ENCODE measurements at regions not wholly inside any gene's neighbourhood (a gene's known extent, or its start where the extent isn't known, plus 50 kb on each side); places are given as distances from the start of the nearest gene placed in this dataset.

DNA sequence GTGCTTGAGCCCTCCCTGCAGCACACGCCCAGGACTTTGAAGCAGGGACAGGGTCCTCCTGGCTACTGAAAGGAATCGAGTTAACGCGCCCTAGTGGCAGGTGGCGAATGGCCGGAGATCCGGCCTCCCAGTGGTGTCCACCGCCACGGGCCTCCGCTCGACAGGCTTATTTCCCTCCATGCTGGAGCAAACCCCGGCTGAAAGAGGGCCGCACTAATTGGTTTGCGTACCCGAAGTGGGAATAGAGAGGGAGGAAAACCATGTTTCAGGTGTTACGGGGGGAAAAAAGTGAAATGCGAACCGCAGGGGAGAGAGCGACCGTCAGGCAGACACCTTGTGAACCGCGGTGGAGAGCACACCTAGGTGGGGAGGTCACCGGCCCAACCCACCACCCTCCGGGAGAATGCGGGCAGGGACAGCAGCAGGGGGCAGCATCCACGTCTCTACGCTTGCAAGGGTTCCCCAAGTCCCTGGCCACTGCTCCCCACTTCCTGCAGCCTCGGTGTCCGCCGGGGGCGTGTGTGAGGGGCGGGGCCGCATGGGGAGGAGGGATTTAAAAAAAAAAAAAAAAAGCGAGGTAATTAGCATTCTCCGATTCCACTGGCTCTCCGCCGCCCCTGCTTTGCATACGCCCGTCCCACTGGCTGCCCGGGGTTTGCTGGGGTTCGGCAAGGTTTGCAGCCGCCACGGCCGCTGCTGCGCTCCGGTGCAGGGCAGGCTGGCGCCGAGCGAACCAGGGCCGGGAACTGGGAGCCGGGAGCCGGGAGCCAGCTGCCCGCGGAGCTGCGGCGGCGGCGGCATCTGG, 224.6 kb upstream of the CRY1 start:
- peaks cover 15% of the 10 kb centered on the region for H3K4me1 ChIP-seq (ENCODE audit: control insufficient read depth, insufficient read depth, low read length)
- no peaks in the 10 kb centered on the region for H3K9me3 ChIP-seq (ENCODE audit: control insufficient read depth, low read length)
- H3K4me3 ChIP-seq (ENCODE audit: low read length): peak overlapping the region; percentile 36
- H3K36me3 ChIP-seq (ENCODE audit: control insufficient read depth, insufficient read depth, low read length): no peaks in the 10 kb centered on the region
- H3K9ac ChIP-seq (ENCODE audit: low read length): peak overlapping the region; percentile 28
- H3K27me3 ChIP-seq (ENCODE audit: control insufficient read depth, insufficient read depth, low read length): peaks cover 52% of the 10 kb centered on the region

- Histone ChIP-seq H3K4me3 (ENCODE audit: low read length) (no peak overlapping the region), H3K27me3 (ENCODE audit: control insufficient read depth, insufficient read depth, low read length) (peaks cover 57% of the 10 kb centered on the region), H3K9ac (ENCODE audit: low read length) (peak overlapping the region; percentile 28), H3K4me1 (ENCODE audit: control insufficient read depth, insufficient read depth, low read length) (peaks cover 15% of the 10 kb centered on the region), H3K9me3 (ENCODE audit: control insufficient read depth, low read length) (no peaks in the 10 kb centered on the region), H3K36me3 (ENCODE audit: control insufficient read depth, insufficient read depth, low read length) (no peaks in the 10 kb centered on the region)
These were observed 225.1 kb upstream of the CRY1 start for GRCh38 chr12:107318556-107318805.

DNA sequence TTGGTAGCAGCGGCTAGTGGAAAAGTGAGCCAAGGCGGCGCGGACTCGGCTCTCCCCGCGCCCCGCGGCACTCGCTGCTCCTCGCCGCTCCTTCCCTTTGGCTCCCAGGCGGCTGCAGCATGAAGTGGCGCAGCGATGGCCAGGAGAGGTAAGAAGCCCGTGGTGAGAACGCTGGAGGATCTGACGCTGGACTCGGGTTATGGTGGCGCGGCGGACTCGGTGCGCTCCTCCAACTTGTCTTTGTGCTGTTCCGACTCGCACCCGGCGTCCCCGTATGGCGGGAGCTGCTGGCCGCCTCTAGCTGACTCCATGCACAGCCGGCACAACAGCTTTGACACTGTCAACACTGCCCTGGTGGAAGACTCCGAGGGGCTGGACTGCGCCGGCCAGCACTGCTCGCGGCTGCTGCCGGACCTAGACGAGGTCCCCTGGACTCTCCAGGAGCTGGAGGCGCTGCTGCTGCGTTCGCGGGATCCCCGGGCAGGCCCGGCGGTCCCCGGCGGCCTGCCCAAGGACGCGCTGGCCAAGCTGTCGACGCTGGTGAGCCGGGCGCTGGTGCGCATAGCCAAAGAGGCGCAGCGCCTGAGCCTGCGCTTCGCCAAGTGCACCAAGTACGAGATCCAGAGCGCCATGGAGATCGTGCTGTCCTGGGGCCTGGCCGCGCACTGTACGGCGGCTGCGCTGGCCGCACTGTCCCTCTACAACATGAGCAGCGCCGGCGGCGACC, 225.6 kb upstream of the CRY1 start:
- Histone ChIP-seq H3K9me3 (ENCODE audit: control insufficient read depth, low read length) (no peaks in the 10 kb centered on the region), H3K27me3 (ENCODE audit: control insufficient read depth, insufficient read depth, low read length) (peaks cover 60% of the 10 kb centered on the region), H3K4me3 (ENCODE audit: low read length) (no peak overlapping the region), H3K9ac (ENCODE audit: low read length) (peak overlapping the region; percentile 28), H3K4me1 (ENCODE audit: control insufficient read depth, insufficient read depth, low read length) (peaks cover 15% of the 10 kb centered on the region), H3K36me3 (ENCODE audit: control insufficient read depth, insufficient read depth, low read length) (no peaks in the 10 kb centered on the region)

DNA sequence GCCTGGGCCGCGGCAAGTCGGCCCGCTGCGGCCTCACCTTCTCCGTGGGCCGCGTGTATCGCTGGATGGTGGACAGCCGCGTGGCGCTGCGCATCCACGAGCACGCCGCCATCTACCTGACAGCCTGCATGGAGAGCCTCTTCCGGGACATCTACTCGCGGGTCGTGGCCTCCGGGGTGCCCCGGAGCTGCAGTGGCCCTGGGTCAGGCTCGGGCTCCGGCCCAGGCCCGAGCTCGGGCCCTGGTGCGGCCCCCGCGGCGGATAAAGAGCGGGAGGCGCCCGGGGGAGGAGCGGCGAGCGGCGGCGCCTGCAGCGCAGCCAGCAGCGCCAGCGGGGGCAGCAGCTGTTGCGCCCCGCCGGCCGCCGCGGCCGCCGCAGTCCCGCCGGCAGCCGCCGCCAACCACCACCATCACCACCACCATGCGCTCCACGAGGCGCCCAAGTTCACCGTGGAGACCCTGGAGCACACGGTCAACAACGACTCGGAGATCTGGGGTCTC, 226.2 kb upstream of the CRY1 start:
- H3K27me3 ChIP-seq (ENCODE audit: control insufficient read depth, insufficient read depth, low read length): peaks cover 60% of the 10 kb centered on the region
- no peaks in the 10 kb centered on the region for H3K36me3 ChIP-seq (ENCODE audit: control insufficient read depth, insufficient read depth, low read length)
- H3K9ac ChIP-seq (ENCODE audit: low read length): no peak overlapping the region
- H3K4me1 ChIP-seq (ENCODE audit: control insufficient read depth, insufficient read depth, low read length): peaks cover 15% of the 10 kb centered on the region
- H3K4me3 ChIP-seq (ENCODE audit: low read length): no peak overlapping the region
- no peaks in the 10 kb centered on the region for H3K9me3 ChIP-seq (ENCODE audit: control insufficient read depth, low read length)

DNA sequence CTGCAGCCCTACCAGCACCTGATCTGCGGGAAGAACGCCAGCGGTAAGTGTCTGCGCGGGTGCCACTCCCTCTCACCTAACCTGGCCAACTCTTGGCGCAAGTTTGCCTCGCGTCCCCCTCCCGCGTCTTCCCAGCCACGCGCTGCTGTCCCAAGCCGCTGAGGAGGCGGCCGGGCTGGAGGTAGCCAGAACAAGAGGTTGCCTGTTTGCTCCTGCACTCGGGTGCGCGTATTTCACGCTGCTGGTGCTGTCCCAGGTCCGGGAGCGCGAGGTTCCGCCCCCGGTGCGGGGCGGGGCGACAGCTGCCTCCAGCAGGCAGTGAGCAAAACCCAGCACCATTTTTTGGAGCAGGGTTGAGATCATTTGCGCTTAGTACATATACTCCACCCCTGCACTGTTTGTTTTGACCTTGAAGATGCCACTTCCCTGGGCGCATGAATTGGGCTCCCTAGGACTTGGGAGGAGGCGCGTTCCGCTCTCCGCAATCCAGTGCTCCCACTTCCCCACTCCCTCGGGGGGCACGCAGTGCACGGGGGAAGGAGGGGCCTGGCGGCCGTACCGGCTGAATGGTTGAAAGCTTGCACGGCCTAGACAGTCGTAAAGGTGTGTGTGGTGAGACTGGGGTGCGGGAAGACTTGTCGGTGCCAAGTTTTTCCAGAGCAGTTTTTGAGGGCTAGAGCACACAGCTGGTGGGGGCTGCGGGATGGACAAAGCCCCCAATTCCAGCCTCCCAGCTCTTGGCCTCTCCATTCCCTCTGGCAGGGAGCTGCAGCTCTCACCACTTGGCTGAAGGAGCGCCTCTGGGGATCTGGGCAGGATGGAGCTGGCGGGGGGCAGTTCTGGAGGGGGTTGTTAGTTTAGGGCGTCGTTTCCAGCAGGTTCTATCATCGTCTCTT, 226.9 kb upstream of the CRY1 start:
- H3K27me3 ChIP-seq (ENCODE audit: control insufficient read depth, insufficient read depth, low read length): peaks cover 63% of the 10 kb centered on the region
- H3K9ac ChIP-seq (ENCODE audit: low read length): no peak overlapping the region
- no peaks in the 10 kb centered on the region for H3K9me3 ChIP-seq (ENCODE audit: control insufficient read depth, low read length)
- H3K4me3 ChIP-seq (ENCODE audit: low read length): no peak overlapping the region
- H3K36me3 ChIP-seq (ENCODE audit: control insufficient read depth, insufficient read depth, low read length): no peaks in the 10 kb centered on the region
- peaks cover 15% of the 10 kb centered on the region for H3K4me1 ChIP-seq (ENCODE audit: control insufficient read depth, insufficient read depth, low read length)

GRCh38 chr12:107320929-107321631, 227.7 kb upstream of the CRY1 start:
- Histone ChIP-seq H3K4me3 (ENCODE audit: low read length) (no peak overlapping the region), H3K4me1 (ENCODE audit: control insufficient read depth, insufficient read depth, low read length) (peaks cover 15% of the 10 kb centered on the region), H3K9ac (ENCODE audit: low read length) (no peak overlapping the region), H3K36me3 (ENCODE audit: control insufficient read depth, insufficient read depth, low read length) (no peaks in the 10 kb centered on the region), H3K27me3 (ENCODE audit: control insufficient read depth, insufficient read depth, low read length) (peaks cover 63% of the 10 kb centered on the region), H3K9me3 (ENCODE audit: control insufficient read depth, low read length) (no peaks in the 10 kb centered on the region)

DNA sequence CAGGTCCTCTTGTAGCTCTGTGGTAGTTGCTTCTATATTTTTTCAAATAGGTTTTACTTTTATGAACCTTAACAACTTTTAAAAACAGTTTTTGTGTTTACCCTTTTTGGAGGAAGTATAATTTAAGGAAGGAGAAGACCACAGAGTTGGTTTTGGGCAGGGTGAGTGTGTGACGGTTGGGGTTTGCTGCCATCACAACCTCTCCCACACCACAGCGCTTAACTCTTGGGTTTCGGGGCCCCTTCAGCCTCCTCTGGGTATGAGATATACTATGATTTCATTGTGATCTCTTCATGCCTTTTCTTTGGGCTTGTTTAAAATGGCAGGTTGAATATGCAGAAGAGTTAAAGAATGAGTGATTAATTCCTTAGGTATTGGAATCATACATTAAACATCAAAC, 228.7 kb upstream of the CRY1 start:
- no peaks in the 10 kb centered on the region for H3K36me3 ChIP-seq (ENCODE audit: control insufficient read depth, insufficient read depth, low read length)
- no peak overlapping the region for H3K9ac ChIP-seq (ENCODE audit: low read length)
- H3K4me1 ChIP-seq (ENCODE audit: control insufficient read depth, insufficient read depth, low read length): peaks cover 15% of the 10 kb centered on the region
- peaks cover 63% of the 10 kb centered on the region for H3K27me3 ChIP-seq (ENCODE audit: control insufficient read depth, insufficient read depth, low read length)
- H3K9me3 ChIP-seq (ENCODE audit: control insufficient read depth, low read length): no peaks in the 10 kb centered on the region
- no peak overlapping the region for H3K4me3 ChIP-seq (ENCODE audit: low read length)

GRCh38 chr12:107325075-107325608, 231.8 kb upstream of the CRY1 start:
- H3K27me3 ChIP-seq (ENCODE audit: control insufficient read depth, insufficient read depth, low read length): peaks cover 49% of the 10 kb centered on the region
- no peaks in the 10 kb centered on the region for H3K36me3 ChIP-seq (ENCODE audit: control insufficient read depth, insufficient read depth, low read length)
- H3K4me1 ChIP-seq (ENCODE audit: control insufficient read depth, insufficient read depth, low read length): peaks cover 3% of the 10 kb centered on the region
- H3K4me3 ChIP-seq (ENCODE audit: low read length): no peak overlapping the region
- H3K9ac ChIP-seq (ENCODE audit: low read length): no peak overlapping the region
- no peaks in the 10 kb centered on the region for H3K9me3 ChIP-seq (ENCODE audit: control insufficient read depth, low read length)

- Histone ChIP-seq H3K36me3 (ENCODE audit: control insufficient read depth, insufficient read depth, low read length) (no peaks in the 10 kb centered on the region), H3K9me3 (ENCODE audit: control insufficient read depth, low read length) (no peaks in the 10 kb centered on the region), H3K9ac (ENCODE audit: low read length) (no peak overlapping the region), H3K4me1 (ENCODE audit: control insufficient read depth, insufficient read depth, low read length) (no peaks in the 10 kb centered on the region), H3K27me3 (ENCODE audit: control insufficient read depth, insufficient read depth, low read length) (peaks cover 38% of the 10 kb centered on the region), H3K4me3 (ENCODE audit: low read length) (no peak overlapping the region)
These were observed 232.9 kb upstream of the CRY1 start for GRCh38 chr12:107326237-107326636.

DNA sequence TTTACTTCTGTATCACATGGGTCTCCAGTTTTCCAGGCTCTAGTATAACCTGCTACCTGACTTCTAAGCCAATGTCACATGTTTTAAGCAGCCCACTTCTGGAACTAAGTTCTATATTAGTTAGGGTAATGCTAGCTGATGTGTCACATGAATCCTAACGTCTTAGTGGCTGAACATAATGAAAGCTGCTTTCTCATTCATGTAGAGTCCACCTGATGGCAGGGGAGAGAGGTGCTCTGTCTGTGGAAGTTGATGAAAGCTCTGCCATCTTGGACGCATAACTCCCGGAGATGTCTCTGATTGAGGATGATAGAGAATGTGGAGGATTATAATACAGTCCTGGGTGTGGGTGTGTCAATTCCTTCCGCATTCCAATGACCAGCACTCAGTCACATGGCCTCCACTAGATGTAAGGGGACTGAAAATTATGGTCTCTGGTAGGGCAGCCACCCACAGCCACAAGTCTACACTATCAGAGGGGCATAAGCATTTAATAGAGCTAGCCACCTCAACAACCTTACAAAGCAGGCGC, 234.4 kb upstream of the CRY1 start:
- Histone ChIP-seq H3K9me3 (ENCODE audit: control insufficient read depth, low read length) (no peaks in the 10 kb centered on the region), H3K9ac (ENCODE audit: low read length) (no peak overlapping the region), H3K4me3 (ENCODE audit: low read length) (no peak overlapping the region), H3K4me1 (ENCODE audit: control insufficient read depth, insufficient read depth, low read length) (no peaks in the 10 kb centered on the region), H3K36me3 (ENCODE audit: control insufficient read depth, insufficient read depth, low read length) (no peaks in the 10 kb centered on the region), H3K27me3 (ENCODE audit: control insufficient read depth, insufficient read depth, low read length) (peaks cover 27% of the 10 kb centered on the region)

DNA sequence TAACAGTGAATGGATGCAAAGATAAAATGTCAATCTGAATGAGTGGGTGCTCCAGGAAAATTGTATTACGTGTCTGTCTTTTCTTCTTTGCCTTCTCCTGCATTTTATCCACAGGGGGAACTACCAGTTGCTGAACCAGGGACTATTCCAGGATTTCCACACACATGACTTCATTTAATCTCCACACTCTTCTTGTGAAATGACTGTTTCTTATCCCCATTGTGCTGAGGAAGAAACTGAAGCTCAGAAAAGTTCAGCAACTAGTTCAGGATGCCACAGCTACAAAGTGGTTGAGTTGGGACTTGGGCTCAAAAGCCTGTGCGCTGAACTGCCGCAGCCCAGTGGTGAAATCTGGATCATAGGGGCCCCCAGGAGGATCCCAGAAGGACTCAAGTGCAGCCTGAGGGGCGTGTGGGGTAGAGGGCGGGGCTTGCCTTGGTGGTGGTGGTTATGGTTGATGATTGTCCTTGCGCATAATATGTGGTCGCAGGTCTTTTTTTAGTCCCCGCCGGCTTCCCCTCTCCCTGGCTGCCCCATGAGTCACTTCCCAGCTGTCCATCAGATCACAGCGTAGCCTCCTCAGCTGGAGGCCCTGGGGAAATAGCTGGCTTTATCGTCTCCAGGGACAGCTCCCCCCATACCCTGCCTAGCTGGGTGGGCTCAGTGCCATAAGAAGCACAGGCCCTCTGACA, 235.2 kb upstream of the CRY1 start:
- Histone ChIP-seq H3K27me3 (ENCODE audit: control insufficient read depth, insufficient read depth, low read length) (peaks cover 18% of the 10 kb centered on the region), H3K4me1 (ENCODE audit: control insufficient read depth, insufficient read depth, low read length) (no peaks in the 10 kb centered on the region), H3K9me3 (ENCODE audit: control insufficient read depth, low read length) (no peaks in the 10 kb centered on the region), H3K4me3 (ENCODE audit: low read length) (no peak overlapping the region), H3K36me3 (ENCODE audit: control insufficient read depth, insufficient read depth, low read length) (no peaks in the 10 kb centered on the region), H3K9ac (ENCODE audit: low read length) (no peak overlapping the region)

All from mucosa of stomach (tissue), 1 donor.